ENCODE measurements at regions not wholly inside any gene's neighbourhood (a gene's known extent, or its start where the extent isn't known, plus 50 kb on each side); places are given as distances from the start of the nearest gene placed in this dataset.
"Not testable (repeated sequence)": the region's sequence is repeated elsewhere in the genome, so short reads cannot be mapped to it uniquely, and the experiment has no call there.

GRCh38 chr6:165159460-165159859 is 149.9 kb downstream of the C6orf118 start:
- TF ChIP-seq CTCF (conservative IDR thresholded peaks at IDR 0.05; ENCODE audit: low read depth, low read length), result no peak
- H3K27me3 ChIP-seq (ENCODE audit: insufficient read depth, low read depth), result no peaks in the 10 kb centered on the region
- H2AFZ ChIP-seq (ENCODE audit: low read depth), result no peak overlapping the region
- H3K9ac ChIP-seq, result no peak overlapping the region
- no peak overlapping the region for H3K4me3 ChIP-seq (IDR thresholded peaks at IDR 0.05; ENCODE audit: insufficient read depth, low read depth, low read length)
- no peaks in the 10 kb centered on the region for H3K36me3 ChIP-seq (ENCODE audit: insufficient read depth)
- H3K4me2 ChIP-seq, result no peak overlapping the region
- no peak overlapping the region for H3K27ac ChIP-seq
- H4K20me1 ChIP-seq (ENCODE audit: insufficient read depth), result no peaks in the 10 kb centered on the region
- no peaks in the 10 kb centered on the region for H3K79me2 ChIP-seq (ENCODE audit: insufficient read depth, low read depth)
- no peaks in the 10 kb centered on the region for H3K4me1 ChIP-seq (ENCODE audit: low read depth, poor library complexity, severe bottlenecking)

DNA sequence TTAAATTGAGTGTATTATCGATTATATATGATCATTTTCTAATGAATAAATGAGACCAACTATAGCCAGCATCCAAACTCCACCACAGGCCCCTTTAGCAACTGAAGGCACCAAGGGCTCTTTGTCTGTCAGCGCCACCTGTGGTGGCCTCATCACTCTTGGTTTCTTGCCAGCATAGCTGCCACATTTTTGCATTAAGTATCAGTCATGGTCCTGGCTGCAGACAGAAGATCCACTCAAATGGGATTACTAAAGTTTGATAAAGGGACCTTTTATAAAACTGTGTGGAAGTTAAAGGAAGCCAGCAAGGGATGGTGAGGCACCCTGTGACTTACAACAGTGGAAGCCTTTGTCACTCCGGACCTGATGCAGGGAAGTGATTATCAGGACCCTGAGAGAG is 162.9 kb downstream of the C6orf118 start:
- no peak for TF ChIP-seq CTCF (conservative IDR thresholded peaks at IDR 0.05; ENCODE audit: low read depth, low read length)
- H3K27me3 ChIP-seq (ENCODE audit: insufficient read depth, low read depth), result no peaks in the 10 kb centered on the region
- H3K36me3 ChIP-seq (ENCODE audit: insufficient read depth), result no peaks in the 10 kb centered on the region
- no peak overlapping the region for H3K4me3 ChIP-seq (IDR thresholded peaks at IDR 0.05; ENCODE audit: insufficient read depth, low read depth, low read length)
- H2AFZ ChIP-seq (ENCODE audit: low read depth), result no peak overlapping the region
- H3K79me2 ChIP-seq (ENCODE audit: insufficient read depth, low read depth), result no peaks in the 10 kb centered on the region
- H3K4me1 ChIP-seq (ENCODE audit: low read depth, poor library complexity, severe bottlenecking), result no peaks in the 10 kb centered on the region
- H4K20me1 ChIP-seq (ENCODE audit: insufficient read depth), result no peaks in the 10 kb centered on the region
- no peak overlapping the region for H3K9ac ChIP-seq
- no peak overlapping the region for H3K27ac ChIP-seq
- H3K4me2 ChIP-seq, result no peak overlapping the region

- H3K4me2 ChIP-seq, result no peak overlapping the region
- TF ChIP-seq CTCF (conservative IDR thresholded peaks at IDR 0.05; ENCODE audit: low read depth, low read length), result no peak
- H3K27ac ChIP-seq, result no peak overlapping the region
- H3K27me3 ChIP-seq (ENCODE audit: insufficient read depth, low read depth), result no peaks in the 10 kb centered on the region
- no peak overlapping the region for H3K9ac ChIP-seq
- H3K79me2 ChIP-seq (ENCODE audit: insufficient read depth, low read depth), result no peaks in the 10 kb centered on the region
- no peak overlapping the region for H2AFZ ChIP-seq (ENCODE audit: low read depth)
- no peaks in the 10 kb centered on the region for H4K20me1 ChIP-seq (ENCODE audit: insufficient read depth)
- H3K4me1 ChIP-seq (ENCODE audit: low read depth, poor library complexity, severe bottlenecking), result no peaks in the 10 kb centered on the region
- H3K36me3 ChIP-seq (ENCODE audit: insufficient read depth), result no peaks in the 10 kb centered on the region
- H3K4me3 ChIP-seq (IDR thresholded peaks at IDR 0.05; ENCODE audit: insufficient read depth, low read depth, low read length), result no peak overlapping the region
These were observed 173.5 kb downstream of the C6orf118 start for GRCh38 chr6:165135889-165136288.

DNA sequence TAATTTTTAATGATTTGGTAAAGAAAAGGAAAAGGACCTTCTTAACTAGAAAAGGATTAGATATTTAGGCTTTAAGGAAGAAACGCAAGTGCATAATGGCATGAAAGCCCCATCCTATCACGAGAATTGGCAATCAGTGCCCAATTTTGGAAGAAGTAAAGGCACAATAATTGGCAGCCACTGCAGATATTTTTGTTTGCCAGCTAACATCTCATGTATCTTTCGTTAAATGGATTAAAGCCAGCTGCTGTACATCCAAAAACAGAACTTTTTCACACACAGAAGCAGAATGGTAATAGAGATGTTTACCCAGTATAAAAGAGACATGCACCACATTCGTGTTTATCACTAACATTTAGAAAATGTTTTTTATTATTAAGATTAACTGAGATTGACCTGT is 180.3 kb downstream of the C6orf118 start:
- no peak overlapping the region for H3K4me3 ChIP-seq (IDR thresholded peaks at IDR 0.05; ENCODE audit: insufficient read depth, low read depth, low read length)
- H4K20me1 ChIP-seq (ENCODE audit: insufficient read depth), result no peaks in the 10 kb centered on the region
- no peak overlapping the region for H3K4me2 ChIP-seq
- H3K36me3 ChIP-seq (ENCODE audit: insufficient read depth), result no peaks in the 10 kb centered on the region
- no peaks in the 10 kb centered on the region for H3K79me2 ChIP-seq (ENCODE audit: insufficient read depth, low read depth)
- H3K9ac ChIP-seq, result no peak overlapping the region
- H3K27ac ChIP-seq, result no peak overlapping the region
- H2AFZ ChIP-seq (ENCODE audit: low read depth), result no peak overlapping the region
- no peaks in the 10 kb centered on the region for H3K27me3 ChIP-seq (ENCODE audit: insufficient read depth, low read depth)
- H3K4me1 ChIP-seq (ENCODE audit: low read depth, poor library complexity, severe bottlenecking), result no peaks in the 10 kb centered on the region
- TF ChIP-seq CTCF (conservative IDR thresholded peaks at IDR 0.05; ENCODE audit: low read depth, low read length), result no peak

- not testable (repeated sequence) for H3K4me1 ChIP-seq (ENCODE audit: low read depth, poor library complexity, severe bottlenecking); H3K27ac ChIP-seq; H3K36me3 ChIP-seq (ENCODE audit: insufficient read depth); H3K27me3 ChIP-seq (ENCODE audit: insufficient read depth, low read depth); H3K4me3 ChIP-seq (IDR thresholded peaks at IDR 0.05; ENCODE audit: insufficient read depth, low read depth, low read length); H2AFZ ChIP-seq (ENCODE audit: low read depth); H3K9ac ChIP-seq; H3K4me2 ChIP-seq; H4K20me1 ChIP-seq (ENCODE audit: insufficient read depth); H3K79me2 ChIP-seq (ENCODE audit: insufficient read depth, low read depth)
These were observed 181.7 kb downstream of the C6orf118 start for GRCh38 chr6:165127743-165128142.

DNA sequence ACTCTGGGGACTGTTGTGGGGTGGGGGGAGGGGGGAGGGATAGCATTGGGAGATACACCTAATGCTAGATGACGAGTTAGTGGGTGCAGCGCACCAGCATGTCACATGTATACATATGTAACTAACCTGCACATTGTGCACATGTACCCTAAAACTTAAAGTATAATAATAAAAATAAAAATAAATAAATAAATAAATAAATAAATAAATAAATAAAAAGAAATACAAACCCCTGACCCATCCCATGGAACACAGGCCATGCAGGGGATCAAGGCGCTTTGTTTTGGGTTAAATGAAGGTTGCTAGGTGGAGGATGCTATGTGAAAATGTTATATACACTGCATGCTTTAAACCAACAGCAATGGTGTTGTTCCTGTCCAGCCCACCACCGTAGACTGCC is 184.7 kb downstream of the C6orf118 start:
- not testable (repeated sequence) for H3K4me3 ChIP-seq (IDR thresholded peaks at IDR 0.05; ENCODE audit: insufficient read depth, low read depth, low read length); H3K79me2 ChIP-seq (ENCODE audit: insufficient read depth, low read depth); H3K27me3 ChIP-seq (ENCODE audit: insufficient read depth, low read depth); H3K36me3 ChIP-seq (ENCODE audit: insufficient read depth); H3K27ac ChIP-seq; H4K20me1 ChIP-seq (ENCODE audit: insufficient read depth); H3K4me2 ChIP-seq; H2AFZ ChIP-seq (ENCODE audit: low read depth); H3K9ac ChIP-seq; H3K4me1 ChIP-seq (ENCODE audit: low read depth, poor library complexity, severe bottlenecking)
